ENCODE measurements at regions not wholly inside any gene's neighbourhood (a gene's known extent, or its start where the extent isn't known, plus 50 kb on each side); places are given as distances from the start of the nearest gene placed in this dataset.

GRCh38 chr4:159429693-159430035 lies 326.8 kb downstream of the RAPGEF2 start:
- Mint-ChIP-seq H3K36me3 (no peaks in the 10 kb centered on the region), H3K4me1 (peaks cover 6% of the 10 kb centered on the region), H3K9me3 (no peaks in the 10 kb centered on the region), H3K4me3 (no peak overlapping the region), H3K27ac (no peak overlapping the region), H3K27me3 (peaks cover 14% of the 10 kb centered on the region)
- DNase-seq (no peak), ATAC-seq (ENCODE audit: low read depth) (no peak)
- POLR2A ChIA-PET, result no interaction called here

- POLR2A ChIA-PET, result no interaction called here
- ATAC-seq (ENCODE audit: low read depth) (no peak), DNase-seq (no peak)
- Mint-ChIP-seq H3K4me1 (peaks cover 16% of the 10 kb centered on the region), H3K27me3 (peaks cover 19% of the 10 kb centered on the region), H3K9me3 (no peaks in the 10 kb centered on the region), H3K4me3 (no peak overlapping the region), H3K36me3 (no peaks in the 10 kb centered on the region), H3K27ac (no peak overlapping the region)
Measured at GRCh38 chr4:159430896-159431295, 328.0 kb downstream of the RAPGEF2 start.

GRCh38 chr4:159432436-159432835 lies 329.6 kb downstream of the RAPGEF2 start:
- Mint-ChIP-seq H3K27me3 (peaks cover 23% of the 10 kb centered on the region), H3K4me3 (no peak overlapping the region), H3K9me3 (no peaks in the 10 kb centered on the region), H3K27ac (no peak overlapping the region), H3K36me3 (no peaks in the 10 kb centered on the region), H3K4me1 (peaks cover 18% of the 10 kb centered on the region)
- ATAC-seq (ENCODE audit: low read depth) (no peak), DNase-seq (no peak)
- POLR2A ChIA-PET, result no interaction called here

- POLR2A ChIA-PET, result no interaction called here
- Mint-ChIP-seq H3K4me1 (peaks cover 18% of the 10 kb centered on the region), H3K36me3 (no peaks in the 10 kb centered on the region), H3K27ac (no peak overlapping the region), H3K9me3 (no peaks in the 10 kb centered on the region), H3K4me3 (no peak overlapping the region), H3K27me3 (peaks cover 21% of the 10 kb centered on the region)
- ATAC-seq (ENCODE audit: low read depth) (no peak), DNase-seq (no peak)
Measured at GRCh38 chr4:159433337-159433736, 330.5 kb downstream of the RAPGEF2 start.

- peaks cover 17% of the 10 kb centered on the region for H3K4me1 Mint-ChIP-seq
- ATAC-seq (ENCODE audit: low read depth), result no peak
- no peak overlapping the region for H3K27ac Mint-ChIP-seq
- no peaks in the 10 kb centered on the region for H3K9me3 Mint-ChIP-seq
- no peak overlapping the region for H3K4me3 Mint-ChIP-seq
- H3K36me3 Mint-ChIP-seq, result no peaks in the 10 kb centered on the region
- H3K27me3 Mint-ChIP-seq, result peaks cover 22% of the 10 kb centered on the region
- DNase-seq, result no peak
- POLR2A ChIA-PET, result no interaction called here
Measured at GRCh38 chr4:159434114-159434870, 331.4 kb downstream of the RAPGEF2 start.

- POLR2A ChIA-PET, result no interaction called here
- no peak overlapping the region for H3K27ac Mint-ChIP-seq
- no peak overlapping the region for H3K4me3 Mint-ChIP-seq
- H3K9me3 Mint-ChIP-seq, result no peaks in the 10 kb centered on the region
- no peaks in the 10 kb centered on the region for H3K36me3 Mint-ChIP-seq
- DNase-seq (no peak), ATAC-seq (ENCODE audit: low read depth) (no peak)
- peaks cover 16% of the 10 kb centered on the region for H3K4me1 Mint-ChIP-seq
- peaks cover 24% of the 10 kb centered on the region for H3K27me3 Mint-ChIP-seq
Measured at GRCh38 chr4:159434871-159435241, 332.0 kb downstream of the RAPGEF2 start.

- Mint-ChIP-seq H3K9me3 (no peaks in the 10 kb centered on the region), H3K4me3 (peak overlapping the region; percentile 11), H3K36me3 (no peaks in the 10 kb centered on the region), H3K27me3 (peaks cover 24% of the 10 kb centered on the region), H3K27ac (no peak overlapping the region), H3K4me1 (peaks cover 14% of the 10 kb centered on the region)
- POLR2A ChIA-PET, result no interaction called here
- no peak for DNase-seq
- peak; percentile 50 for ATAC-seq (ENCODE audit: low read depth)
Measured at GRCh38 chr4:159435561-159436023, 332.7 kb downstream of the RAPGEF2 start.

GRCh38 chr4:159443975-159444374 lies 341.1 kb downstream of the RAPGEF2 start:
- Mint-ChIP-seq H3K27ac (no peak overlapping the region), H3K4me1 (no peaks in the 10 kb centered on the region), H3K27me3 (peaks cover 22% of the 10 kb centered on the region), H3K9me3 (no peaks in the 10 kb centered on the region), H3K36me3 (no peaks in the 10 kb centered on the region), H3K4me3 (no peak overlapping the region)
- DNase-seq (no peak), ATAC-seq (ENCODE audit: low read depth) (no peak)
- POLR2A ChIA-PET, result no interaction called here

- no peaks in the 10 kb centered on the region for H3K4me1 Mint-ChIP-seq
- no peaks in the 10 kb centered on the region for H3K9me3 Mint-ChIP-seq
- DNase-seq, result no peak
- H3K27me3 Mint-ChIP-seq, result peaks cover 18% of the 10 kb centered on the region
- H3K27ac Mint-ChIP-seq, result no peak overlapping the region
- POLR2A ChIA-PET, result no interaction called here
- ATAC-seq (ENCODE audit: low read depth), result no peak
- no peaks in the 10 kb centered on the region for H3K36me3 Mint-ChIP-seq
- no peak overlapping the region for H3K4me3 Mint-ChIP-seq
Measured at GRCh38 chr4:159444678-159445077, 341.8 kb downstream of the RAPGEF2 start.

GRCh38 chr4:159445692-159446091 lies 342.8 kb downstream of the RAPGEF2 start:
- Mint-ChIP-seq H3K9me3 (no peaks in the 10 kb centered on the region), H3K27ac (no peak overlapping the region), H3K36me3 (no peaks in the 10 kb centered on the region), H3K27me3 (peaks cover 21% of the 10 kb centered on the region), H3K4me3 (no peak overlapping the region), H3K4me1 (no peaks in the 10 kb centered on the region)
- no peak for ATAC-seq (ENCODE audit: low read depth)
- POLR2A ChIA-PET, result no interaction called here
- DNase-seq, result no peak

- DNase-seq (peak; percentile 28), ATAC-seq (ENCODE audit: low read depth) (peak; percentile 92)
- H3K4me3 Mint-ChIP-seq, result no peak overlapping the region
Measured at GRCh38 chr4:159446266-159446976, 343.5 kb downstream of the RAPGEF2 start.

GRCh38 chr4:159447296-159447695 lies 344.4 kb downstream of the RAPGEF2 start:
- no peaks in the 10 kb centered on the region for H3K4me1 Mint-ChIP-seq

More at GRCh38 chr4:159446266-159446976, 343.5 kb downstream of the RAPGEF2 start:
- no peak overlapping the region for H3K27ac Mint-ChIP-seq
- no peaks in the 10 kb centered on the region for H3K4me1 Mint-ChIP-seq
- H3K27me3 Mint-ChIP-seq, result peaks cover 21% of the 10 kb centered on the region
- no peaks in the 10 kb centered on the region for H3K9me3 Mint-ChIP-seq
- POLR2A ChIA-PET, result no interaction called here
- H3K36me3 Mint-ChIP-seq, result no peaks in the 10 kb centered on the region

GRCh38 chr4:159451006-159451405 lies 348.1 kb downstream of the RAPGEF2 start:
- POLR2A ChIA-PET, result no interaction called here
- H3K4me3 Mint-ChIP-seq, result no peak overlapping the region
- H3K36me3 Mint-ChIP-seq, result no peaks in the 10 kb centered on the region
- no peak for DNase-seq
- H3K9me3 Mint-ChIP-seq, result no peaks in the 10 kb centered on the region
- no peak overlapping the region for H3K27ac Mint-ChIP-seq
- no peak for ATAC-seq (ENCODE audit: low read depth)
- peaks cover 14% of the 10 kb centered on the region for H3K27me3 Mint-ChIP-seq
- peaks cover 3% of the 10 kb centered on the region for H3K4me1 Mint-ChIP-seq

More at GRCh38 chr4:159447296-159447695, 344.4 kb downstream of the RAPGEF2 start:
- peaks cover 19% of the 10 kb centered on the region for H3K27me3 Mint-ChIP-seq
- ATAC-seq (ENCODE audit: low read depth) (no peak), DNase-seq (no peak)
- POLR2A ChIA-PET, result no interaction called here
- H3K4me3 Mint-ChIP-seq, result no peak overlapping the region
- no peak overlapping the region for H3K27ac Mint-ChIP-seq
- H3K36me3 Mint-ChIP-seq, result no peaks in the 10 kb centered on the region
- H3K9me3 Mint-ChIP-seq, result no peaks in the 10 kb centered on the region

GRCh38 chr4:159455675-159456237 lies 352.9 kb downstream of the RAPGEF2 start:
- ATAC-seq (ENCODE audit: low read depth) (no peak), DNase-seq (no peak)
- Mint-ChIP-seq H3K9me3 (no peaks in the 10 kb centered on the region), H3K36me3 (no peaks in the 10 kb centered on the region), H3K4me3 (peak overlapping the region; percentile 28), H3K4me1 (peaks cover 3% of the 10 kb centered on the region), H3K27me3 (no peaks in the 10 kb centered on the region), H3K27ac (no peak overlapping the region)
- POLR2A ChIA-PET, result no interaction called here
